ENCODE measurements at regions not wholly inside any gene's neighbourhood (a gene's known extent, or its start where the extent isn't known, plus 50 kb on each side); places are given as distances from the start of the nearest gene placed in this dataset.
A peak's percentile ranks its signal among the peaks of the same experiment; 100 is the strongest.

DNA sequence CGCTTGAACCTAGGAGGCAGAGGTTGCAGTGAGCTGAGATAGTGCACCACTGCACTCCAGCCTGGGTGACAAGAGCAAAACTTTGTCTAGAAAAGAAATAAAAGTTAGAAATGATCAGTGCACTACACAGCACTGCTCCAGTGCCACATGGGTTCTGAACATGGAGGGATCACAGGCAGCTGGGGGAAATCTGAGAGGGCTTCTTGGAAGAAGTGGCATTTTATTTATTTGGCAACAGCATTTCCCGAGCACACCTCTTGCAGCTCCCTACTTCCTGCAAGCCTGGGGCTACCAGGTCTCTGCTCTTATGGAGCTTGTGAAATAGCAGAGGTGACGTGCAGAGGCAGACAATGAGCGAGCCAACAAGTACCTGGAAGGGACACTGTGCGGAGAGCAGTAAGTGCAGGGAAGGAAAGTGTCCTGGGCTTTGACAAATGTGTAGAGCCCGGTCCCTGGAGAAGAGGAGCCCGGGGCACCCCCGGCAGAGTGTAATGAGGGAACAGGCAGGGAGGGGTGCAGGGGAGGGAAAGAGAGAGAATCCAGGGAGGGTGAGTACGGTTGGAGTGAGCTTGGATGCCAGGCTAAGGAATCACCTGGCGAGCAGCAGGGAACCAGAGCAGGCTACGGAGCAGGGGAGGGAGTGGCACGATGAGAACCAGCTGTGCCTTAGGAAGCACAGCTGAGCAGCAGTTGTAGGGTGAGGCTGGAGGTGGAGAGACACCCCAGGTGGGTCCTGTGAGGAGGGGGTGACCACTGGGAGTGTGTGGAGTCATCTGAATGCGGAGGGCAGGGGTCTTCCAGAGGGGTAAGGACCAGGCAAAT, 104.6 kb upstream of the CTBP2 start:
- Histone ChIP-seq H3K27me3 (replicated peaks; ENCODE audit: insufficient read depth) (no peaks in the 10 kb centered on the region; the same call in 1 of the 2 replicates), H3K4me2 (ENCODE audit: unreplicated experiment) (no peak overlapping the region), H3K4me3 (no peak overlapping the region), H3K36me3 (ENCODE audit: low read depth) (no peaks in the 10 kb centered on the region), H3K9me3 (ENCODE audit: low read depth) (no peaks in the 10 kb centered on the region), H4K20me1 (ENCODE audit: insufficient read depth) (no peaks in the 10 kb centered on the region), H3K79me2 (ENCODE audit: insufficient read depth) (no peaks in the 10 kb centered on the region), H3K27ac (no peak overlapping the region), H3K9ac (no peak overlapping the region), H2AFZ (no peak overlapping the region), H3F3A (ENCODE audit: insufficient read depth) (no peaks in the 10 kb centered on the region), H3K9me2 (ENCODE audit: insufficient read depth) (no peaks in the 10 kb centered on the region), H3K4me1 (ENCODE audit: insufficient read depth) (peaks cover 11% of the 10 kb centered on the region)
- WGBS, 2 experiments (ENCODE audit: low coverage in 1 of 2, low lambda C conversion rate in 2 of 2, missing lambda C conversion rate in 2 of 2), result 42 to 45% methylated on average over 13 of the region's 13 CpGs
- DNase-seq, result no peak
- in situ Hi-C loops (cut with MboI), result no loop called here
- TF ChIP-seq EZH2 (IDR thresholded peaks at IDR 0.05; ENCODE audit: insufficient read depth, poor library complexity, severe bottlenecking) (no peak), EZH2phosphoT487 (IDR thresholded peaks at IDR 0.05; ENCODE audit: insufficient read depth, low read depth) (no peak)

DNA sequence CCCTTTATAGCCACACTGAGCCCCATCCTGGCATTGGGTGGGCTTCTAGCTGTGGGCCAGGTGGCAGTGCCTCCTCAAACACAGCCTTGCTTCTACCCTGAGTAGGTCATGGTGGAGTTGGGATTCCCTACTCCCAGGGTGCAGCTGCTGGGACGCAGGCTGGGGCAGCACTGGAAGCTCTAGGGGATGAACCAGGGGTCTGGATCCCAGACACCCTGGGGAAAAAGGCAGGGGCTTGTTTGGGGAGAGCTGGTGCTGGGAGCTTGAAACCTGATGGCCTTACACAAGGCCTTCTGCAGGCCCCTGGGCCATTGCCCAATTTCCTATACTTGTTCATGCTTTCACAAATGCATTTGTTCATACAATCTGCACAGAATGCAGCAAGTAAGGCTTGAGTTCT, 103.7 kb upstream of the CTBP2 start:
- Histone ChIP-seq H3K4me1 (ENCODE audit: insufficient read depth) (peaks cover 11% of the 10 kb centered on the region), H2AFZ (no peak overlapping the region), H3K27ac (no peak overlapping the region), H3K27me3 (replicated peaks; ENCODE audit: insufficient read depth) (no peaks in the 10 kb centered on the region), H3K4me3 (no peak overlapping the region), H3K36me3 (ENCODE audit: low read depth) (no peaks in the 10 kb centered on the region), H4K20me1 (ENCODE audit: insufficient read depth) (no peaks in the 10 kb centered on the region), H3K4me2 (ENCODE audit: unreplicated experiment) (no peak overlapping the region), H3K79me2 (ENCODE audit: insufficient read depth) (no peaks in the 10 kb centered on the region), H3F3A (ENCODE audit: insufficient read depth) (no peaks in the 10 kb centered on the region), H3K9me2 (ENCODE audit: insufficient read depth) (no peaks in the 10 kb centered on the region), H3K9ac (no peak overlapping the region), H3K9me3 (ENCODE audit: low read depth) (no peaks in the 10 kb centered on the region)
- TF ChIP-seq EZH2phosphoT487 (IDR thresholded peaks at IDR 0.05; ENCODE audit: insufficient read depth, low read depth), result no peak
- TF ChIP-seq EZH2 (IDR thresholded peaks at IDR 0.05; ENCODE audit: insufficient read depth, poor library complexity, severe bottlenecking), result no peak
- peak; percentile 31 for DNase-seq
- in situ Hi-C loops (cut with MboI), result no loop called here
- 81 to 91% methylated on average over 1 of the region's 1 CpG for WGBS, 2 experiments (ENCODE audit: low coverage in 1 of 2, low lambda C conversion rate in 2 of 2, missing lambda C conversion rate in 2 of 2)

GRCh38 chr10:125263551-125263950, 103.2 kb upstream of the CTBP2 start:
- H3F3A ChIP-seq (ENCODE audit: insufficient read depth), result no peaks in the 10 kb centered on the region
- in situ Hi-C loops (cut with MboI), result no loop called here
- TF ChIP-seq EZH2phosphoT487 (IDR thresholded peaks at IDR 0.05; ENCODE audit: insufficient read depth, low read depth) (no peak), EZH2 (IDR thresholded peaks at IDR 0.05; ENCODE audit: insufficient read depth, poor library complexity, severe bottlenecking) (no peak)
- DNase-seq, result peak; percentile 56
- H3K36me3 ChIP-seq (ENCODE audit: low read depth), result no peaks in the 10 kb centered on the region
- H3K27me3 ChIP-seq (replicated peaks; ENCODE audit: insufficient read depth), result no peaks in the 10 kb centered on the region
- H4K20me1 ChIP-seq (ENCODE audit: insufficient read depth), result no peaks in the 10 kb centered on the region
- no peak overlapping the region for H3K4me3 ChIP-seq
- no peaks in the 10 kb centered on the region for H3K9me3 ChIP-seq (ENCODE audit: low read depth)
- no peak overlapping the region for H2AFZ ChIP-seq
- H3K79me2 ChIP-seq (ENCODE audit: insufficient read depth), result no peaks in the 10 kb centered on the region
- WGBS, 2 experiments (ENCODE audit: low coverage in 1 of 2, low lambda C conversion rate in 2 of 2, missing lambda C conversion rate in 2 of 2), result 31 to 37% methylated on average over 7 of the region's 7 CpGs
- peaks cover 11% of the 10 kb centered on the region for H3K4me1 ChIP-seq (ENCODE audit: insufficient read depth)
- H3K9ac ChIP-seq, result no peak overlapping the region
- no peak overlapping the region for H3K4me2 ChIP-seq (ENCODE audit: unreplicated experiment)
- H3K9me2 ChIP-seq (ENCODE audit: insufficient read depth), result no peaks in the 10 kb centered on the region
- no peak overlapping the region for H3K27ac ChIP-seq

- H3K9ac ChIP-seq, result no peak overlapping the region
- in situ Hi-C loops (cut with MboI), result no loop called here
- H3K36me3 ChIP-seq (ENCODE audit: low read depth), result no peaks in the 10 kb centered on the region
- H3K4me1 ChIP-seq (ENCODE audit: insufficient read depth), result peaks cover 11% of the 10 kb centered on the region
- H4K20me1 ChIP-seq (ENCODE audit: insufficient read depth), result no peaks in the 10 kb centered on the region
- TF ChIP-seq EZH2 (IDR thresholded peaks at IDR 0.05; ENCODE audit: insufficient read depth, poor library complexity, severe bottlenecking), result no peak
- TF ChIP-seq EZH2phosphoT487 (IDR thresholded peaks at IDR 0.05; ENCODE audit: insufficient read depth, low read depth), result no peak
- 55 to 63% methylated on average over 6 of the region's 6 CpGs for WGBS, 2 experiments (ENCODE audit: low coverage in 1 of 2, low lambda C conversion rate in 2 of 2, missing lambda C conversion rate in 2 of 2)
- H2AFZ ChIP-seq, result no peak overlapping the region
- H3K27me3 ChIP-seq (replicated peaks; ENCODE audit: insufficient read depth), result no peaks in the 10 kb centered on the region
- H3F3A ChIP-seq (ENCODE audit: insufficient read depth), result no peaks in the 10 kb centered on the region
- no peaks in the 10 kb centered on the region for H3K9me2 ChIP-seq (ENCODE audit: insufficient read depth)
- no peaks in the 10 kb centered on the region for H3K79me2 ChIP-seq (ENCODE audit: insufficient read depth)
- no peak overlapping the region for H3K4me3 ChIP-seq
- H3K4me2 ChIP-seq (ENCODE audit: unreplicated experiment), result no peak overlapping the region
- H3K27ac ChIP-seq, result no peak overlapping the region
- no peaks in the 10 kb centered on the region for H3K9me3 ChIP-seq (ENCODE audit: low read depth)
- no peak for DNase-seq
Observed at GRCh38 chr10:125262920-125263319, 102.6 kb upstream of the CTBP2 start.
